ENCODE measurements at regions not wholly inside any gene's neighbourhood (a gene's known extent, or its start where the extent isn't known, plus 50 kb on each side); places are given as distances from the start of the nearest gene placed in this dataset.

DNA sequence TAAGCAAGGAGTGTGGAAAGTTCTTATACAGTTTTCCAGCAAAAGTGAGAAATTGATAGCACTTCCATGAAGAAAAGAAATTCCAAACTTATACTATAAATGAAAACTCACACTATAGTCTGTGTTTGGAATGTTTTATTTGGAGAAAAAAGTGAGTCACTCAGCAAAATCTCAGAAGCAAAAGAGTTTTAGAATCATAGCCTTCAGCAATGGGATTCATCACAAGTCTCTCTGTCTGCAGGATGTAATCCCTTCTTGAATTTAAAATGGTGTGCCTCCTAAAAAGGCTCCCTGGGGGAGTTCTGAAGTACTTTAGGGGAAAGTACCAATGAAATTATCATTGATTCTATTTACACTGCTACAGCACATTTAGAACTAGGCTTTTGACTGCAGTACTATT is 756.4 kb downstream of the XPNPEP1 start:
- H3K9me3 ChIP-seq (ENCODE audit: control insufficient read depth in 4 of 4, low read length in 3 of 4): no peaks in the 10 kb centered on the region
- no peak for TF ChIP-seq TAF1 (conservative IDR thresholded peaks at IDR 0.05)
- no peak for TF ChIP-seq EGR1 (IDR thresholded peaks at IDR 0.05; ENCODE audit: low read depth in 2 of 2)
- TF ChIP-seq, protein P1, sequence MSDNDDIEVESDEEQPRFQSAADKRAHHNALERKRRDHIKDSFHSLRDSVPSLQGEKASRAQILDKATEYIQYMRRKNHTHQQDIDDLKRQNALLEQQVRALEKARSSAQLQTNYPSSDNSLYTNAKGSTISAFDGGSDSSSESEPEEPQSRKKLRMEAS (IDR thresholded peaks at IDR 0.05): no peak
- TF ChIP-seq FOXA1 (IDR thresholded peaks at IDR 0.05): no peak
- no peak for TF ChIP-seq YY1 (IDR thresholded peaks at IDR 0.05)
- no peak for TF ChIP-seq HNF4A (conservative IDR thresholded peaks at IDR 0.05)
- TF ChIP-seq SP1 (IDR thresholded peaks at IDR 0.05): no peak
- TF ChIP-seq, protein P2, sequence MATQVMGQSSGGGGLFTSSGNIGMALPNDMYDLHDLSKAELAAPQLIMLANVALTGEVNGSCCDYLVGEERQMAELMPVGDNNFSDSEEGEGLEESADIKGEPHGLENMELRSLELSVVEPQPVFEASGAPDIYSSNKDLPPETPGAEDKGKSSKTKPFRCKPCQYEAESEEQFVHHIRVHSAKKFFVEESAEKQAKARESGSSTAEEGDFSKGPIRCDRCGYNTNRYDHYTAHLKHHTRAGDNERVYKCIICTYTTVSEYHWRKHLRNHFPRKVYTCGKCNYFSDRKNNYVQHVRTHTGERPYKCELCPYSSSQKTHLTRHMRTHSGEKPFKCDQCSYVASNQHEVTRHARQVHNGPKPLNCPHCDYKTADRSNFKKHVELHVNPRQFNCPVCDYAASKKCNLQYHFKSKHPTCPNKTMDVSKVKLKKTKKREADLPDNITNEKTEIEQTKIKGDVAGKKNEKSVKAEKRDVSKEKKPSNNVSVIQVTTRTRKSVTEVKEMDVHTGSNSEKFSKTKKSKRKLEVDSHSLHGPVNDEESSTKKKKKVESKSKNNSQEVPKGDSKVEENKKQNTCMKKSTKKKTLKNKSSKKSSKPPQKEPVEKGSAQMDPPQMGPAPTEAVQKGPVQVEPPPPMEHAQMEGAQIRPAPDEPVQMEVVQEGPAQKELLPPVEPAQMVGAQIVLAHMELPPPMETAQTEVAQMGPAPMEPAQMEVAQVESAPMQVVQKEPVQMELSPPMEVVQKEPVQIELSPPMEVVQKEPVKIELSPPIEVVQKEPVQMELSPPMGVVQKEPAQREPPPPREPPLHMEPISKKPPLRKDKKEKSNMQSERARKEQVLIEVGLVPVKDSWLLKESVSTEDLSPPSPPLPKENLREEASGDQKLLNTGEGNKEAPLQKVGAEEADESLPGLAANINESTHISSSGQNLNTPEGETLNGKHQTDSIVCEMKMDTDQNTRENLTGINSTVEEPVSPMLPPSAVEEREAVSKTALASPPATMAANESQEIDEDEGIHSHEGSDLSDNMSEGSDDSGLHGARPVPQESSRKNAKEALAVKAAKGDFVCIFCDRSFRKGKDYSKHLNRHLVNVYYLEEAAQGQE (IDR thresholded peaks at IDR 0.05): no peak

DNA sequence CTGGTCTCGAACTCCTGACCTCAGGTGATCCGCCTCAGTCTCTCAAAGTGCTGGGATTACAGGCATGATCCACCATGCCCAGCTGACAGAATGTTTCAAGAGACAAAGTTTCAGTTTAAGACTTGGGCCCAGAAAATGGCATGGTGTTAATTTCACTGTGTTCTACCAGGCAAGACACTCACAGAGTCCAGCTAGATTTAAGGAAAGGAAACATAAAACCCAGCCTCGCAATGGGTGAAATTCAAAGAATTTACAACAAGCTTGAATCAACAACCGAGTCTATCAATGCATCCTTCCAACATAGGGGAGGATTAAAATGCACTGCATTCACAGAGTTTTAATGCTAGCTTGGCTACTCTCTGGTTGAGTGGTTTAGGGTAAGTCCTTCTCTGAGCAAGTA is 764.0 kb downstream of the XPNPEP1 start:
- no peaks in the 10 kb centered on the region for H3K9me3 ChIP-seq (ENCODE audit: control insufficient read depth in 4 of 4, low read length in 3 of 4)
- no peak overlapping the region for H3K4me3 ChIP-seq (ENCODE audit: low read depth in 1 of 3, low read length in 3 of 3)
- TF ChIP-seq GABPA (IDR thresholded peaks at IDR 0.05 in 1 of 2, conservative IDR thresholded peaks at IDR 0.05 in 1 of 2) (no peak), RXRA (IDR thresholded peaks at IDR 0.05) (no peak), YY1 (IDR thresholded peaks at IDR 0.05) (no peak), SP1 (IDR thresholded peaks at IDR 0.05) (no peak), JUND (IDR thresholded peaks at IDR 0.05) (no peak), EGR1 (IDR thresholded peaks at IDR 0.05; ENCODE audit: low read depth in 2 of 2) (no peak), HNF4G (IDR thresholded peaks at IDR 0.05) (no peak), NR2F2 (IDR thresholded peaks at IDR 0.05) (no peak), TAF1 (conservative IDR thresholded peaks at IDR 0.05) (no peak), FOXA2 (IDR thresholded peaks at IDR 0.05) (no peak), RAD21 (IDR thresholded peaks at IDR 0.05) (no peak), HNF4A (conservative IDR thresholded peaks at IDR 0.05) (no peak)
- TF ChIP-seq, protein P1 (IDR thresholded peaks at IDR 0.05): no peak
- TF ChIP-seq, protein P3, sequence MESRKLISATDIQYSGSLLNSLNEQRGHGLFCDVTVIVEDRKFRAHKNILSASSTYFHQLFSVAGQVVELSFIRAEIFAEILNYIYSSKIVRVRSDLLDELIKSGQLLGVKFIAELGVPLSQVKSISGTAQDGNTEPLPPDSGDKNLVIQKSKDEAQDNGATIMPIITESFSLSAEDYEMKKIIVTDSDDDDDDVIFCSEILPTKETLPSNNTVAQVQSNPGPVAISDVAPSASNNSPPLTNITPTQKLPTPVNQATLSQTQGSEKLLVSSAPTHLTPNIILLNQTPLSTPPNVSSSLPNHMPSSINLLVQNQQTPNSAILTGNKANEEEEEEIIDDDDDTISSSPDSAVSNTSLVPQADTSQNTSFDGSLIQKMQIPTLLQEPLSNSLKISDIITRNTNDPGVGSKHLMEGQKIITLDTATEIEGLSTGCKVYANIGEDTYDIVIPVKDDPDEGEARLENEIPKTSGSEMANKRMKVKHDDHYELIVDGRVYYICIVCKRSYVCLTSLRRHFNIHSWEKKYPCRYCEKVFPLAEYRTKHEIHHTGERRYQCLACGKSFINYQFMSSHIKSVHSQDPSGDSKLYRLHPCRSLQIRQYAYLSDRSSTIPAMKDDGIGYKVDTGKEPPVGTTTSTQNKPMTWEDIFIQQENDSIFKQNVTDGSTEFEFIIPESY (IDR thresholded peaks at IDR 0.05): no peak
- TF ChIP-seq, protein P2 (IDR thresholded peaks at IDR 0.05): no peak
- TF ChIP-seq, protein P4, sequence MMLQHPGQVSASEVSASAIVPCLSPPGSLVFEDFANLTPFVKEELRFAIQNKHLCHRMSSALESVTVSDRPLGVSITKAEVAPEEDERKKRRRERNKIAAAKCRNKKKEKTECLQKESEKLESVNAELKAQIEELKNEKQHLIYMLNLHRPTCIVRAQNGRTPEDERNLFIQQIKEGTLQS (IDR thresholded peaks at IDR 0.05): no peak
- H3K9ac ChIP-seq (ENCODE audit: low read depth in 1 of 2, low read length in 2 of 2): no peak overlapping the region
- no peaks in the 10 kb centered on the region for H3K4me1 ChIP-seq (ENCODE audit: control insufficient read depth in 4 of 4, insufficient read depth in 4 of 4, low read length in 3 of 4)
- H3K36me3 ChIP-seq (ENCODE audit: control insufficient read depth in 4 of 4, insufficient read depth in 3 of 4, low read depth in 1 of 4, low read length in 3 of 4): no peaks in the 10 kb centered on the region
- no peak for DNase-seq (ENCODE audit: low spot score)
- no peak overlapping the region for H3K27ac ChIP-seq (ENCODE audit: low read depth in 1 of 2, low read length in 2 of 2)
- H3K27me3 ChIP-seq (ENCODE audit: control insufficient read depth in 4 of 4, insufficient read depth in 4 of 4, low read length in 3 of 4): no peaks in the 10 kb centered on the region
- WGBS: 81% methylated on average over 4 of the region's 4 CpGs

More for the DNA sequence above, 756.4 kb downstream of the XPNPEP1 start:
- no peaks in the 10 kb centered on the region for H3K27me3 ChIP-seq (ENCODE audit: control insufficient read depth in 4 of 4, insufficient read depth in 4 of 4, low read length in 3 of 4)
- H3K4me3 ChIP-seq (ENCODE audit: low read depth in 1 of 3, low read length in 3 of 3): no peak overlapping the region
- H3K4me1 ChIP-seq (ENCODE audit: control insufficient read depth in 4 of 4, insufficient read depth in 4 of 4, low read length in 3 of 4): no peaks in the 10 kb centered on the region
- H3K9ac ChIP-seq (ENCODE audit: low read depth in 1 of 2, low read length in 2 of 2): no peak overlapping the region
- no peak for DNase-seq (ENCODE audit: low spot score)
- no peaks in the 10 kb centered on the region for H3K36me3 ChIP-seq (ENCODE audit: control insufficient read depth in 4 of 4, insufficient read depth in 3 of 4, low read depth in 1 of 4, low read length in 3 of 4)
- H3K27ac ChIP-seq (ENCODE audit: low read depth in 1 of 2, low read length in 2 of 2): no peak overlapping the region

All from liver (tissue), 7 donors.